Choroid plexus epithelial cell (primary cell): ENCODE measurements at regions not wholly inside any gene's neighbourhood (a gene's known extent, or its start where the extent isn't known, plus 50 kb on each side); places are given as distances from the start of the nearest gene placed in this dataset.

Experiments used
- DNase-seq: peaks from one replicate; pipeline ENCODE4 v3.0.0-alpha.2; 2010; ENCODE audit warnings: low read depth
- H3K4me3 ChIP-seq: 2 replicates; pipeline ENCODE4 v1.5.1; 2011; ENCODE audit warnings: low read depth, mild to moderate bottlenecking, control low read depth, low read length, moderate library complexity
- CTCF ChIP-seq: conservative IDR thresholded peaks from 2 replicates; pipeline ENCODE4 v1.5.1; 2011; ENCODE audit warnings: low read depth, mild to moderate bottlenecking, control low read depth, inconsistent platforms, low read length, moderate library complexity

- no peak overlapping the region for H3K4me3 ChIP-seq
- no peak for TF ChIP-seq CTCF
- DNase-seq, result no peak
These were observed 592.0 kb downstream of the BCKDHB start for GRCh38 chr6:80698459-80698858.

- TF ChIP-seq CTCF, result no peak
- DNase-seq, result no peak
These were observed 589.8 kb downstream of the BCKDHB start for GRCh38 chr6:80696268-80696667.

GRCh38 chr6:80690551-80691131, 584.2 kb downstream of the BCKDHB start:
- TF ChIP-seq CTCF, result no peak
- H3K4me3 ChIP-seq, result no peak overlapping the region
- DNase-seq, result no peak

More at GRCh38 chr6:80696268-80696667, 589.8 kb downstream of the BCKDHB start:
- H3K4me3 ChIP-seq, result no peak overlapping the region

- H3K4me3 ChIP-seq, result no peak overlapping the region
- TF ChIP-seq CTCF, result no peak
These were observed 583.4 kb downstream of the BCKDHB start for GRCh38 chr6:80689716-80690395.

GRCh38 chr6:80679992-80680391, 573.5 kb downstream of the BCKDHB start:
- TF ChIP-seq CTCF, result no peak
- H3K4me3 ChIP-seq, result no peak overlapping the region
- no peak for DNase-seq

More at GRCh38 chr6:80689716-80690395, 583.4 kb downstream of the BCKDHB start:
- DNase-seq, result no peak

- no peak for TF ChIP-seq CTCF
- peak; percentile 3 for DNase-seq
- H3K4me3 ChIP-seq, result no peak overlapping the region
These were observed 569.9 kb downstream of the BCKDHB start for GRCh38 chr6:80676386-80676785.

GRCh38 chr6:80674669-80675068, 568.2 kb downstream of the BCKDHB start:
- no peak for TF ChIP-seq CTCF
- H3K4me3 ChIP-seq, result no peak overlapping the region
- DNase-seq, result no peak
